DMS114 treated with DMSO at 0.1 percent for 48 hours (cell line): ENCODE measurements at regions not wholly inside any gene's neighbourhood (a gene's known extent, or its start where the extent isn't known, plus 50 kb on each side); places are given as distances from the start of the nearest gene placed in this dataset.

Experiments
- DNase-seq: peaks from one replicate; lab custom pipeline; 2025; ENCODE audit not compliant: unreplicated experiment; lab: John Stamatoyannopoulos, UW

DNA sequence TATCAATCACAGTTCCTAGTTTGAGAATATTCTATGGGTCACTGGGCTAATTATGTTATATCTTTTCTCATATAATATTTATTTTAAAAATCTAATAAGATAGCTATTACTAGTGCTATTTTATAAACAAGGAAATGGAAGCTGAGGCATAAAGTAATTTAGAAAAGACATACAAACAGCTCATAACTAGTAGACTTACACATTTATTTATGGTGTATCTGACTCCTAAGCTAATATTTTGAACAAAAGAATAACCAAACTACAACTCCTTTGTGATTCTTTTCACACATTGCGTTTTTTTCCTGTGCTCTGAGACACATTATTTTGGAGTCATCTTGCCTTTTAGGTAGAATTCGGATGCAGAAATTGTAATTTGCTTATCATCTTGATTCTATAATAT, 742.0 kb upstream of the LRRTM4 start:
- DNase-seq = no peak

DNA sequence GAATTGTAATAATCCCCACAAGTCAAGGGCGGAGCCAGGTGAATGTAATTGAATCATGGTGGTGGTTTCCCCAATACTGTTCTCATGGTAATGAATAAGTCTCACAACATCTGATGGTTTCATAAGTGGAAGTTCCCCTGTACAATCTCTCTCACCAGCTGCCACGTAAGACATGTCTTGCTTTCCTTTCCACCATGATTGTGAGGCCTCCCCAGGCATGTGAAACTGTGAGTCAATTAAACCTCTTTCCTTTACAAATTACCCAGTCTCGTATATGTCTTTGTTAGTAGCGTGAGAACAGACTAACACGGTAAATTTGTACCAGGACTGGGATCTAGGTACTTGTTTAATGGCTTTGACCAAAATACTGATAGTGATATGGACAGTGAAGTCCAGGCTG, 744.3 kb upstream of the REG3G start:
- no peak for DNase-seq

DNA sequence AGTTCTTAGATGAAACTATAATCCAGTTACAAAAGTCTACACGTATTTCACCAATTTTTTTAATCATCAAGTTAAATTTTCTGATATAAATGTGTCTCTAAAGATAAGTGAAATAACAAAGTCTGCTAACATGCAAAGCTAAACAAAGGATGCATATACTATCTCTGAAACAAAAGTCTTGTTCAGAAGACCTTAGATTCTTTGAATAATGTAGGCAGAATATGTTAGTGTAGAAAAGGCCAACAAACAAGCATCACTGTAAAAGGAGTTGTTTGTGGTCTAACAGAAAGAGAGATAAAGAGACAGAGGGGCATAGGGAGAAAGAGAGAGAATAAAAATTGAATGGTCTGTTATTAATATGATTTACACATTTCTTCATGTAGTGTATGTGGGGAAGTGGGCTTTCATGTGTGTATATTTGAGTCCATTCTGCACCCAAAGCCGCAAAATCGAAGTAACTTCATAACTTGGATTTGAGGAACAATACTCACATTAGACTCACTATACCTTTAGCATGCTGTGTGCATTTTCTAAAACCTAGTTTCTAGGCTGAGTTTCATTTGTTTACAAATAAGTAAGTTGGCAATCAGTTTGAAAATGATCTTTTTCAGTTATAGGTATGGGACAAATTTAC, 734.8 kb upstream of the REG3G start:
- no peak for DNase-seq

DNA sequence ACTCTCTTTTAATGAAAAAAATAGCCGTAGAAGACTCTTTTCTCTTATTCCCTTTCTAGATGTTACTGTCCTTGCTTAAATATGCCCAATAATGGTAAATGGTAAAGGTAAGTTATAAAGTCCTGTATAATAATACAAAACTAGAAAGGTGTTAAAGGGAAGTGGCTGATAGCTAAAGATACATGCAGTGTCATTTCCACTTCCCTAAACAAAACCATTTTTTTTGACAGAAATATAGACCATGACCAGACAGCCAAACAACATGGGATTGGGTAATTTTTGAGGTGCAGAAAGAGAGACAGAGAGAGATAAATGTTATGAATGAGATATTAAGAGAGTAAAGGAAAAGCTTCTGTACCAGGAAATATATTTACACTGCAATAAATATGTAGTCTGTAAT, 731.7 kb upstream of the REG3G start:
- no peak for DNase-seq

DNA sequence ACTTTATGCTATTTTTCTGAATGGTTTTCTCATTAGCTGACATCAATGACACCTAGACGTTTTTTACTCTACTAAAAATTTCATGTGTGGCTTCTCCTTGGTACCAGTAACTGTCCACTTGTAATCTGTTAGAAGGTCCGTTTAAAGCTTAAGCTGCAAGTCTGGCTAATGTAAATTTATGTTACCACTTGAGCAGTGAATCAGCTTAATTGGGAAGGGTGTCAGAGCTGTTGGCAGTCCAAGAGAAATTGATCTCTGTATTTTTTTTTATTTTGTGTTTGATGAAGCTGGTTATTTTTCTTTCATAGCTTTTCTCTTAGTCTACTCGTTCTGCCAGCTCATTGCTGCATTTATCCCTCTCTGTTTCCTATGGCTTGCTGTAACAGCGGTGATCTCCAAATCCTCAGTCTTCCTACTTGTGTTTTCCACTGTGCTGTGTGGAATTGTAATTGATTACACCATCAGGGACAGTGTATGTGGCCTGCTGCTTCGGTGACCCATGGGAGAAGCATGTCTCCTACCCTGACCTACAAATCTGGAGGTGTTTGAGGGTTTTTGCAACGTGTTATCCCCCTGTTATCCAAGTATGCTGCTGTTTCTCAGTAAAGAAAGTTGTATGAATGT, 724.2 kb upstream of the REG3G start:
- no peak for DNase-seq

DNA sequence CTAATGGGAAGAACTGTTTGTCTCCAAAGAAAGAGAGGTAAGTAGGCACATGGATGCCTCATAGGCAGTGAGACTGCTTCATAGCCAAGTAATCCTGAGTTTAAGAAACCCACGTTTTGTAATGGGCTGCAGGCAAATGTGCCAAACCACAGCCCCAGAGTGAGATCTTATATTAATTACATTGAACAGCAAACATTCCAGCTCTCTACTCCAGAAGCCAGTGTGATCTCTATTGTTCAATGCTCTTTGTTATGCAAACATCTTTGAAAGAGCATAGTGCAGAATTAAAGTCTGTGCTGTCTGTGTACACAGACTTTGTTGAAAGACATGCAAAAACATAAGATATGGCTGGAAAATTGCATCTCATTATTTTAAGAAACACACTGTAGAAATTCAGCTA, 720.8 kb upstream of the REG3G start:
- no peak for DNase-seq

DNA sequence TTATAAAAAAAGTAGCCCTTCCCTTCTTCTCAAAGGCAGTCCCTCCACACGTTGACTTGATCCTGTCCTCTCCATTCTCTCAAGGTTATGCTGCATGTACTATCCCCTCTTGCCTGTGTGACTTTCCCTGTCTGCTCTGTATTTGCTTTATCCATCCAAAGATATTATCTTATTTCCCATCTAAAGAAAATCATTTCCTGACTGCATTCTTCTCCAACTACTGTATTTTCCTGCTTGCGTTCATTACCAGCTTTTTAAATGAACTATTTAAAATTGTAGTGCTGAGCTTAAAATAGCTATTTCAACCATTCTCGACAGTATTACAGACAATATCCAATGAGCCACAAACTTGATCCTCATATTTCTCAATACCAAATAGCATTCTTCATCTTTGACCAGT, 716.0 kb upstream of the REG3G start:
- DNase-seq = no peak

DNA sequence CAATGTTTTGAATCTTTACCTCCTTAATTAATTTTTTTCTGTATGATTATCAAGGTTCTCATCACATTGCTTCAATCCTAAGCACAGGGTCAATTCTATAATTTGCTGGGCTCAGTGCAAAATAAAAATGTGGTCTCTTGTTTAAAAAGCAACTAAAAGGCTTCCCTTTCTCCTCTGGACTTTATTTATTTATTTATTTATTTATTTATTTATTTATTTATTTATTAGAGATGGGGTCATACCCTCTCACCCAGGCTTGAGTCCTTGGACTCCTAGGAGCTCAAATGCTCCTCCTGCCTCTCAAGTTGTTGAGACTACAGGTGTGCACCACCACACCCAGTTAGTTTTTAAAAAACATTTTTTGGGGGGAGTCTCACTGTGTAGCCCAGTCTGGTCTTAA, 710.1 kb upstream of the REG3G start:
- DNase-seq = no peak

DNA sequence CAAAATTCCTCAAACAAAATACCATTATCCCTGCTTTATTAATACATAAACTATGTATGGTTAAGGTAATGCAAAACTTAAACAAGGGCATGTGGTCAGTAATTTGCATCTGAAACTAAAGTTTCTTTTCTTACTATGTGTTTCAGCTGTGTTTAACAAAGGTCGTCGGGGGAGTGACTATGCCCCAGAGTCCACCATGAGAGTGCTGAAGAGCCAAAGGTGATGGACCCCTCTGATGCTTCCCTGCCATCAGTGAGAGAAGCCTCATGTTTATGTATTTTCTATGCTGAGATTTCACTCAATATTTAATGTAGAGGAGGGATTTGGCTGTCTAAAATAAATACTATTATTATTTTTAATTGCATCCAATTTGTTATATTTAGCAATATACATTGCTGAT, 707.2 kb upstream of the REG3G start:
- DNase-seq = no peak

DNA sequence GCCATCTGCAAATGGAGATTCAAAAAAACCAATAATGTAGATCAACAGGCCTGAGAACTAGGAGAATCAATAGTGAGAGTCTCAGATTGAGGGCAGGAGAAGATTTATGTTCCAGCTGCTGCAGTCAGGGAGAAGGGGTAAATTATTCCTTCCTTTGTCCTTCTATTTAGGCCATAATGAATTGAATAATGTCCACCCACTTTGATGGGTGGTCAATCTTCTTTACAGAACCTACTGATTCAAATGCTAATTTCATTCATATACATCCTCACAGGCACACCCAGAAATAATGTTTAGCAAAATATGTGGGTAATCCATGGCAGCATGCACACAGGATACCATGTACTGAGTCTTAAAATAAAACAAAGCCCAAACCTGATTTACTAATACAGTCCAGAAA, 695.3 kb upstream of the REG3G start:
- DNase-seq = no peak

DNA sequence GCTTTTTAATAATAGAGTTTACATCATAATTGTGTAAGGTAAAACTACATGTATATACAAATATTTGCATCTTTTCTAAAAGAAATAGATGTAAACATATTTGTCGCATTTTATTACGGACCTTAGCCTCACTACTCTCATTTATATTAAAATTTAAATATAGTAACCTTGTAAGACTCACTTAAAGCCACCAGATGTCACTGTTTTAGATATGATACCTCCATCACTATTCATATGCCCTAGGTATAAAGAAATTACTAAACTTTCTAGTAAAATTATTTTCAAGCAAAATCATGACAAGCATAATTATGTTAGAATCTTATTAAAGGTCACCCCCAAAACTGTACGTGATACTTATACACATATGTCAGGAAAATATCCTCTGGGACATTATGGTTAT, 674.3 kb upstream of the REG3G start:
- DNase-seq = peak; percentile 40

DNA sequence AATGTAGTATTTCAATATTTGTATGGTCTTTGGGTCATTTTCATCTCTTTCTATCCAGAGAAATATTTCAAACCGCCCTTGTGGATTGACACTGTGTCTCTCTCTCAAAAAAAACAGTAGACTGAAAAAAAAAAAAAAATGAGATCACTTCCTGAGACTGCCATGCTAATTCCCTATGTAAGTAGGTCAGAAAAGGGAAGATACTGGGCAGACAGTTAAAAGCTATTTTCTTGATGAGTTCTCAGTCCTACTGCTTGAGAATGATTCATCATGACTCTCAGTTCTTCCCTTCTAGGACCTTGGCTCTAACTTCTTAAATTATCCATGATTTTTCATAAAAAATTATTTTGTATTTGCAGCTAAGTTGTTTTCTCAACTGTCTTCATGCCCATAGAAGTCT, 672.3 kb upstream of the REG3G start:
- DNase-seq = no peak

DNA sequence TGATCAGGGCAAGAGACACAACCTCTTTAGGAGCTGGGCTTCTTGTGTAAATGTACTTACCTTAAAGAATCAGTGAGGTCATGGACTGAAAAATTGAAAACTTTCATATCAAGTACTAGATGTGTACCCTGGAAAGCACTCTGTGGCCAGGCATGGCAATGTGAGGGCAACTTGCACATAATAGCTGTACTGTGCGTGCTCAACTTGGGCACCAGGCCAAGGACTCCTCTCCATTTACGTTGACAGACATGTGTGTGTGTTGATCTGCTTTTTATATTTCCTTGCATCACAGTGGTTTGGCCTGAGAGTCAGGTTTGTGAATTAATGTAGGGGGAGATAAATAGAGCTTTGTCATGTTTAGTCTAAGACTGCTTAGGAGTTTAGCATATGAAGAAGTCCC, 669.5 kb upstream of the REG3G start:
- no peak for DNase-seq

DNA sequence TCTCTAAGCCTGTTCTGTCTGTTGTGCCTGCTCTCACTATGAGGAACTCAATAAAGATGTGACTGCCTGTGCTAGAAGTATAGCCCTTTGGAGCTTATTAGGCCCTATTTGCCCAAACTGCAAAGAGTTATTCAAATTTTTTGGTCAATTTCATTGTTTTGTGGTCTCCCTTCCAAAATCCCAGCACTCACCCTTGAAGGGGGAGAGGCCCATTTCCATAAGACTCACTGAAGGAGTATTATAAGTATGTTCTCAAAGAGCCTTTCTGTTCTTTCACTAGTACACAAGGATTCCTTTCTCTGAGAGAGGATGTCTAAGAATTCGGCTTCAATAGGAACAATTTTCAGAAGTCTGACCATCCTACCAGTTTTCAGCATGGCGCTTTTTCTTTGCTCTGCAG, 641.9 kb upstream of the REG3G start:
- DNase-seq = no peak

DNA sequence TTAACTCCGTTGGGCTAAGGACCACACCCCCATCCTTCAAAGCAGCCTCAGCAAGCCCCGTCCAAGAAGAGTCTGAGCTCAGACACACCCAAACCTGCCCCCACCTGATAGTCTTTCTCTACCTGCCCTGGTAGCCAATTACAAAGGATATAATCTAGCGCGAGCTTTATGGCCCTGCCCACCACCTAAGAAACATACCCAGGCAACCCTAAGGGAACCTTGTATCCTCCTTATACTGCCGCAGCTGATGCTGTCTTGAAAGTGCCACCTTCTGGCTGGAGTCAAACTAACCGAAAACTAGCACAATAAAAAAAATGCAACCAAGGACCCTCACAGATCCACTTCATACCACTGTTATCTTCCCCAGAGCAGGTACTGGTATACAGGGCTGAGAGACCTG, 628.3 kb upstream of the REG3G start:
- no peak for DNase-seq

DNA sequence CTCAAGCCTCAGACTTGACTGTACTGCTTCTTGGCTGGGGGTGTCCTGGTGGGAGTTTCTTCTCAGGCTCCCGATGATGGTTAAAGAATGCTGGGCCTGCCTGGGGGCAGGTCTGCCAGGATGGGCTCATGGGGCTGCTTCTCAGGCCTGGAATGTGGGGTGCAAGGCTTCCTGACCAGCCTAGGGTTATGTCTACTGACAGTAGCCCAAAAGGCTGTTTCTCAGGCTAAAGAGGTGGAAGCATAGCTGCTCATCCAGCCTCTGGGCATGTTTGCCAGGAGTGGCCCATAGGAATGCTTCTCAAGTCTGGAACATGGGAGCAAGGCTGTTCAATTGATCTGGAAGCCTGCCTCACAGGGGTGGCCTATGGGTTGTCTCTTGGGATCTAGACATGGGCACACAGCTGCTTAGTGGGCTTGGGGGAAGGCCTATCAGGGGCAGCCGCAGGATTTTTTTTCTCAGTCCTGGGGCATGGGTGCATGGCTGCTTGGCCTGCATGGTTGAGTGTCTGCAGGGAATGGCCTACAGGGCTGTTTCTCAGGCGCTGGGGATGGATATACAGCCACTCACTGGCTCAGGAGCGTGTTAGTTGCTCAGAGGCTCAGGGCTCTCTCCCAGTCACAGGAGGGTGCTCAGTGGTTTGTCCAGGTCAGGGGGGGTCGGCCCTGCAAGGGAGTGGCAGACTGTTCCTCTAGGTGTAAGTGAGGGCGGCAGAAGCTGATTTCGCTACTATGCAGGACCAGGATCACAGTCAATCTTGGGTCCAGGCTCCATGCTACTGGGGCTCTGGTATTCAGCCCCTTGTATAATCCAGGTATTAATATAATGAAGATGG, 617.3 kb upstream of the REG3G start:
- DNase-seq = no peak

DNA sequence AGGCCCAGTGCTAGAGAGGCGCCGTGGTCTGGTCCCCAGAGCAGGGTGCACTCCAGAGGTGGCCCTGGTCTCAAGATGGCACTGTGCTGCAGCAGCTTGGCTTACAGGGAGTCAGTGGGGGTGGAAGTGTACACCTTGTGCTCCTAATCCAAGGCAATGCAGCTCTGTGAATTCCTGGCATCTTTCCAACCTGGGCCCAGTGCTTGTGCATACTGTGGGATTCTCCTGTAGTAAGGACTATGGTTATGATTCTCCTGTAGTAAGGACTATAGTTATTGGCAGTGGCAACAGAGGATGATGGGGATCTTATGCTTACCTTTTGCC, 616.7 kb upstream of the REG3G start:
- no peak for DNase-seq

DNA sequence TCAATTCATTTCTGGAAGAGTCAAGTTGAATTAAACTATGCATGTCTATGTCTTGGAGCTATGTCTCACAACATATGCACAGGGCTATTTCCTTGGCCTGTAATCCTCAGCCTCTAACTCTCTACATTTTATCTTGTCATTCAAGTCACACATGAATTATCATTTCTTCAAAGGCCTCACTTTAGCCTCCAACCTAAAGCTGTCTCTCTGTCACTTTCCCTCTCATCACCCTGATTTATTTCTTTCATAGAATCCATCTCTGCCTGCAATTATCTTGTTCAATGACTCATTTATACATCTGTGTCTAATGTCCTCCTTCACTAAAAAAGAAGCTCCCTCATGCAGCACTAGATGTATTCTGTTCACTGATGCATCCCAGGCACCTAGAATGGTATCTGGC, 614.2 kb upstream of the REG3G start:
- DNase-seq = no peak

DNA sequence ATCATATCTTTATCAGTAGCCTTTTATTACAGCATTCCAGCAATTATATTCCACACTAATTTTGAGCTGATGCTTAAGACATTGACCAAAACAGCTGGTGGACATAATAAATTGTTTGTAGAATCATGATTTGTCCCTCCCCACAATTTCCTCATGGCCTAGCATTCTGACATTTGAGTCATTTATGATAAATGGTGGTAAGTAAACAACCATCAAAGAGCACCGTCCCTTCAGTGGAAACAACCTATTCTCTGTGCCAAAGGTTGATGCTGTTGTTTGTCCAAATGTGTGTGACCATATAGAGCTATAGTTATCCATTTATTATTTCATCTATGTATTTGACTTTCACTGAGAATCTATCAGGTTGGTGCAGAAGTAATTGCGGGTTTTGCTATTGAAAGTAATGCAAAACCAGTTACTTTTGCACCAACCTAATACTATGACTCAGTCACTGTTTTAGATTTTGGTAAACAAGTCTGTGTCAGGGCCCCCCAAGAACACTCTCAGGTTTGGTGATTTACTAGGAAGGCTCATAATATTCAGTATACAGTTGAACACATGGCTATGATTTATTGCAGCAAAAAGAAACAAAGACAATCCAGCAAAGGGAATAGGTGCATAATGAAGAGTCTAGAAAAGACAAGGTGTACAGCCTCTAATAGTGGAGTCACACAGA, 608.7 kb upstream of the REG3G start:
- DNase-seq = no peak

DNA sequence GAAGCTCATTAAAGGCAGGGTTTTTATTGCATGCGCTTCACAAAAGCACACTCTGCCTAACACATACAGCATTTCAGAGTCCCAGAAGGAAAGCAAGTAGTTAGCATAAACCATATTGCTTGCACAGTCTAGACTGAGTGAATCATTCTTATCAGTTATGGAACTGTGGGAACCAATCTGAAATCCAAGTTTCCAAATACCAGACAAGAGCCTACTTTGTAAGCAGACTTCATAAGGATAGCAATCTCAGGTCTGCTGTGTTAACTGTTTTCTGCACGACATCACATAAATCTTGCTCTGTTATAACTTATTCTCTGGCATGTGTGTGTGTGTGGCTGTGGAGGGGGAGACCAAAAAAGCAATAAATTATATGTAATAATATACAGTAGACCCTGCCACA, 608.1 kb upstream of the REG3G start:
- DNase-seq = no peak

DNA sequence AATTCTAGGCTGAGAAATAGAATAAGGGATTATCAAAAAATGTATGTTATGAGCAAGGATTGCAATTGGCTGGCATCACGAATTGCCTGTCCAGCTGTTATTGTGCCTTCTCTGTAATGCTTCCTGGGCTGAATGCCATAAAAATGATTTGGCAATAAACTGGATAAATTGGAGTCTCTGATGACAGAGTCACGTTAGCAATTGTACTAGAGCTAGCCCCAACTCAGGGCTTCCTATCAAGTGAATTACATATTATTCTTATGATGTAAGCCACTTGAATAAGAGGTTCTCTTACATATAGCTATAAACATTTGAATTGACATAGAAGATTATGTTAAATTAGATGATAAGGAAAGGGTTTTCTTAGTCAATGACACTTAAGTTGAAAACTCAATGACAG, 607.5 kb upstream of the REG3G start:
- DNase-seq = no peak

DNA sequence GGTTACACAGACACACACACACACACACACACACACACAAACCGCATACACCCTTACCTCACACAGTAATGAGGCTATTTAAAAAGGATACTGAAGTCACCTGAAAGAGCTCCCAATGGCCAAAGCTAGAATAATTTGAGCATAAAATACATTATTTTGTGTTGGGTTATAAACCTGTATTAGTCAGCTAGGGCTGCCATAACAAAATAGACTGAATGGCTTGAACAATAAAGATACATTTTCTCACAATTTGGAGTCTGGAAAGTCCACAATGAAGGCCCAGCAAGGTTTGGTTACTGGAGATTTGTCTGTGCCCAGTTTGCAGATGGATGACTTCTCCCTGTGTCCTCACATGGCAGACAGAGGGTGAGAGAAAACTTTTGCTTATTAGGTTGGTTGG, 605.4 kb upstream of the REG3G start:
- DNase-seq = no peak
